ENCODE measurements at regions not wholly inside any gene's neighbourhood (a gene's known extent, or its start where the extent isn't known, plus 50 kb on each side); places are given as distances from the start of the nearest gene placed in this dataset.

DNA sequence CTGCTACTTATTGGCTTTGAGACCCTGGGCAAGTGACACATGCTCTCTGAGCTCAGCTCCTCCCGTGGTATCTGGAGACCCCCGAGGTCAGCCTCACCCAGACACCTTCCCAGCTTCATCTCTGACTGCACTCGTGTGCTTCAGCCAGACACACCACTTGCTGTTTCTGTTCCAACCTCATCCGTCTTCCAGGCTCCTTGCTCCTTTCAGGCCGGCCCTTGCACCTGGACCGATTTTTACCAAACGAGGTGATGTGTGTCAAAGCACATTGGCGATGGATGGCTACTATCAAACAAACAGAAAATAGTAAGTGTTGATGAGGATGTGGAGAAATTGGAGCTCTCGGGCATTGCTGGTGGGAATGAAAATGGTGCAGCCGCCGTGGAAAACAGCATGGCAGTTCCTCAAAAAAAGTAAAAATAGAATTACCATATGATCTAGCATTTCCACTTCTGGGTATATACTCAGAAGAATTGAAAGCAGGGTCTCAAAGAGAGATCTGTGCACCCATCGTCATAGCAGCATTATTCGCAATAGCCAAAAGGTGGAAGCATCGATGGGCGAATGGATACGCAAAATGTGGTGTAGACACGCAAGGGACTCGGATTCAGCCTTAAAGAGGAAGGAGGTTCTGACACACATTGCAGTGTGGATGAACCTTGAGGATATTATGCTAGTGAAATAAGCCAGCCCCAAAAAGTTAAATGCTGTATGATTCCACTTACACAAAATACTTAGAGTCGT lies 96.1 kb upstream of the IER5L start:
- no peaks in the 10 kb centered on the region for H3K4me1 ChIP-seq (ENCODE audit: insufficient read depth)
- 86% methylated on average over 19 of the region's 19 CpGs for WGBS
- no peak for DNase-seq (ENCODE audit: extremely low spot score)
- H3K27ac ChIP-seq (ENCODE audit: low read depth), result no peak overlapping the region
- no peak overlapping the region for H3K4me3 ChIP-seq (ENCODE audit: low read depth, low read length)
- no peaks in the 10 kb centered on the region for H3K36me3 ChIP-seq (ENCODE audit: insufficient read depth)

GRCh38 chr9:129273136-129273895 lies 95.3 kb upstream of the IER5L start:
- no peaks in the 10 kb centered on the region for H3K36me3 ChIP-seq (ENCODE audit: insufficient read depth)
- no peaks in the 10 kb centered on the region for H3K4me1 ChIP-seq (ENCODE audit: insufficient read depth)
- no peak overlapping the region for H3K27ac ChIP-seq (ENCODE audit: low read depth)
- 92% methylated on average over 14 of the region's 14 CpGs for WGBS
- H3K4me3 ChIP-seq (ENCODE audit: low read depth, low read length), result no peak overlapping the region
- DNase-seq (ENCODE audit: extremely low spot score), result no peak

- H3K4me1 ChIP-seq (ENCODE audit: insufficient read depth), result no peaks in the 10 kb centered on the region
- 89% methylated on average over 9 of the region's 9 CpGs for WGBS
- H3K4me3 ChIP-seq (ENCODE audit: low read depth, low read length), result no peak overlapping the region
- H3K36me3 ChIP-seq (ENCODE audit: insufficient read depth), result no peaks in the 10 kb centered on the region
- H3K27ac ChIP-seq (ENCODE audit: low read depth), result no peak overlapping the region
- DNase-seq (ENCODE audit: extremely low spot score), result no peak
These were observed 94.4 kb upstream of the IER5L start for GRCh38 chr9:129272348-129273025.

GRCh38 chr9:129270903-129271431 lies 92.9 kb upstream of the IER5L start:
- no peak for DNase-seq (ENCODE audit: extremely low spot score)
- Histone ChIP-seq H3K4me1 (ENCODE audit: insufficient read depth) (no peaks in the 10 kb centered on the region), H3K36me3 (ENCODE audit: insufficient read depth) (no peaks in the 10 kb centered on the region), H3K27ac (ENCODE audit: low read depth) (no peak overlapping the region), H3K4me3 (ENCODE audit: low read depth, low read length) (no peak overlapping the region)
- WGBS, result 65% methylated on average over 11 of the region's 11 CpGs

DNA sequence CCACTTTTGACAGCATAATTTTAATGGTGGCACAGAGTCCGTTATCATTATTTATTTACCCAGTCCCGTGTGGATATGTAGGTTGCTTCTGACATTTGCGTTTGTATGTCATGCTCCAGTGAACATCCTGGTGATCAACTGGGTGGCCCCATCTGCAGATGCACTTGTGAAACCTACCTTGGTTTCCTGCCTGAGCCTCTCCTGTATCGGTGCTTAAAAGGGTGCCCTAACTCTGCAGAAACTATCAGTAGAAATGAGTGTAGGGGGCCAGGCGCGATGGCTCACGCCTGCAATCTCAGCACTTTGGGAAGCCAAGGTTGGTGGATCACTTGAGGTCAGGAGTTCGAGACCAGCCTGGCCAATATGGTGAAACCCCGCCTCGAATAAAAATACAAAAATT lies 92.1 kb upstream of the IER5L start:
- DNase-seq (ENCODE audit: extremely low spot score), result no peak
- Histone ChIP-seq H3K4me3 (ENCODE audit: low read depth, low read length) (no peak overlapping the region), H3K27ac (ENCODE audit: low read depth) (no peak overlapping the region), H3K36me3 (ENCODE audit: insufficient read depth) (no peaks in the 10 kb centered on the region), H3K4me1 (ENCODE audit: insufficient read depth) (no peaks in the 10 kb centered on the region)
- WGBS, result 91% methylated on average over 10 of the region's 10 CpGs

- Histone ChIP-seq H3K27ac (ENCODE audit: low read depth) (no peak overlapping the region), H3K36me3 (ENCODE audit: insufficient read depth) (no peaks in the 10 kb centered on the region), H3K4me3 (ENCODE audit: low read depth, low read length) (no peak overlapping the region), H3K4me1 (ENCODE audit: insufficient read depth) (no peaks in the 10 kb centered on the region)
- WGBS, result 90% methylated on average over 10 of the region's 10 CpGs
- no peak for DNase-seq (ENCODE audit: extremely low spot score)
These were observed 89.1 kb upstream of the IER5L start for GRCh38 chr9:129267141-129267540.

DNA sequence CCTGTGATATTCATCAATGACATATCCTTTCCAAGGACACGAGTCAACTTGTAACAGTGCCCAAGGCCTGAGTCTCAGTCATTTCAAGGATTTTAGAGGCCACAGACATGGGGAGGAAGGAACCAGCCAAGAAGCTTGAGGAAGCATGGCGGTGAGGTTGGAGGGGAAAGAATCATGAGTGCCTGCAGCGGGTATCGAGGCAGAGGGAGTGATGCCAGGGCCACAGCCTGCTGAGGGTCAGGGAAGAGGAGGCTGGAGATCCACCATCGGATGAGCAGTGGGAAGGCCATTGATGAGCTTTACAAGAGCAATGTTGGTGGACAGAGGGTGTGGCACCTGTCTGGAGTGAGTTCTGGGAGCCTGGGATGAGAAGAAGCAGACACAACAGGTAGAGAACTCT lies 88.5 kb upstream of the IER5L start:
- 73% methylated on average over 5 of the region's 5 CpGs for WGBS
- no peak for DNase-seq (ENCODE audit: extremely low spot score)
- Histone ChIP-seq H3K36me3 (ENCODE audit: insufficient read depth) (no peaks in the 10 kb centered on the region), H3K4me1 (ENCODE audit: insufficient read depth) (no peaks in the 10 kb centered on the region), H3K27ac (ENCODE audit: low read depth) (no peak overlapping the region), H3K4me3 (ENCODE audit: low read depth, low read length) (no peak overlapping the region)

DNA sequence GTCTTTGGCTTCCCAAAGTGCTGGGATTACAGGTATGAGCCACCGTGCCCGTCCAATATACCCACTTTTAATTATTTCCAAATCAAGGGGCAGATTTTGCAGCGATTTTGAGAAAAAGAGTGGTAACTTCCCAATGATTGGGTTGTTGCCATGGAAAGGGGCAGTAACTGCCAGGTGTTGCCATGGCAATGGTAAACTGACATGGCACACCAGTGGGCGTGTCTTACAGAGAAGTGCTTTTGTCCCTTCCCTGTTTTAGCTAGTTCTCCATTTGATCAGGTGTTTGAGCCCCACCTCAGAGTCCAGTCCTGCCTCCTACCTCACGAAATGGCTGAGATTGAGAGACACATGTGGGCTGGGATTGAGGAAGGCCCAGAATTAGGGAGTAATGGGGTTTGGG lies 86.3 kb upstream of the IER5L start:
- Histone ChIP-seq H3K4me1 (ENCODE audit: insufficient read depth) (no peaks in the 10 kb centered on the region), H3K27ac (ENCODE audit: low read depth) (no peak overlapping the region), H3K36me3 (ENCODE audit: insufficient read depth) (no peaks in the 10 kb centered on the region), H3K4me3 (ENCODE audit: low read depth, low read length) (no peak overlapping the region)
- 72% methylated on average over 5 of the region's 5 CpGs for WGBS
- DNase-seq (ENCODE audit: extremely low spot score), result no peak

DNA sequence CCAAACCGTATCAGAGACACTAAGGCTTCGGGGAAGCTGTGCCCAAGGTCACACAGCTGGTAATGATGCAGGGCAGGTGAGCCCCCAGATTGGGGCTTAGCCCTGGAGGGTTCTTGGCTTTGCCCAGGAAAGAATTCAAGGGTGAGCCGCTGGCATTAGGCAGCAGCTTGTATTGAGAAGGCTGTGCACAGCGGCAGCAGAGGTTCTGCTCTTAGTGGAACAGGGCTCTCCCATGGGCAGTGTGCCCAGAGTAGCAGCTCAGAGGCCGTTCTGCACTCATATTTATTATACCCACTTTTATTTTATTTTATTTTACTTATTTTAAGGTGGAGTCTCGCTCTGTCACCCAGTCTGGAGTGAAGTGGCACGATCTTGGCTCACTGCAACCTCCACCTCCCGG lies 85.8 kb upstream of the IER5L start:
- DNase-seq (ENCODE audit: extremely low spot score), result no peak
- no peak overlapping the region for H3K27ac ChIP-seq (ENCODE audit: low read depth)
- H3K36me3 ChIP-seq (ENCODE audit: insufficient read depth), result no peaks in the 10 kb centered on the region
- WGBS, result 75% methylated on average over 8 of the region's 8 CpGs
- H3K4me3 ChIP-seq (ENCODE audit: low read depth, low read length), result no peak overlapping the region
- no peaks in the 10 kb centered on the region for H3K4me1 ChIP-seq (ENCODE audit: insufficient read depth)

- no peaks in the 10 kb centered on the region for H3K36me3 ChIP-seq (ENCODE audit: insufficient read depth)
- no peak overlapping the region for H3K4me3 ChIP-seq (ENCODE audit: low read depth, low read length)
- H3K4me1 ChIP-seq (ENCODE audit: insufficient read depth), result no peaks in the 10 kb centered on the region
- H3K27ac ChIP-seq (ENCODE audit: low read depth), result no peak overlapping the region
- WGBS, result 88% methylated on average over 9 of the region's 9 CpGs
- no peak for DNase-seq (ENCODE audit: extremely low spot score)
These were observed 84.2 kb upstream of the IER5L start for GRCh38 chr9:129262261-129262660.

DNA sequence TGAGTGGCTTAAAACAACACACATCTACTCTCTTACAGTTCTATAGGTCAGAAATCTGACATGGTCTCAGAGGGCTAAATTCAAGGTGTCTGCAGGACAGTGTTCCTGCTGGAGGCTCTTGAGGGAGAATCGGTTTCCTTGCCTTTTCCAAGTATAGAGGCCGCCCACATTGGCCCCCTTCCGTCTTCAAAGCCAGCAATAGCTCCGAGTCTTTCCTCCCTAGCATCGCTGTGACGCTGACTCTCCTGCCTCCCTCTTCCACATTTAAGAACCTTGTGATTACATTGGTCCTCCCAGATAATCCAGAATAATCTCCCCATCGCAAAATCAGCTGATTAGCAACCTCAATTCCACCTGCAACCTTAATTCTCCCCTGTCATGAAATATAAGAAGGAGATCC lies 81.3 kb upstream of the IER5L start:
- no peak overlapping the region for H3K27ac ChIP-seq (ENCODE audit: low read depth)
- WGBS, result 69% methylated on average over 7 of the region's 7 CpGs
- H3K36me3 ChIP-seq (ENCODE audit: insufficient read depth), result no peaks in the 10 kb centered on the region
- no peak overlapping the region for H3K4me3 ChIP-seq (ENCODE audit: low read depth, low read length)
- no peak for DNase-seq (ENCODE audit: extremely low spot score)
- H3K4me1 ChIP-seq (ENCODE audit: insufficient read depth), result no peaks in the 10 kb centered on the region

- H3K4me3 ChIP-seq (ENCODE audit: low read depth, low read length), result peak overlapping the region; percentile 5
- no peaks in the 10 kb centered on the region for H3K36me3 ChIP-seq (ENCODE audit: insufficient read depth)
- DNase-seq (ENCODE audit: extremely low spot score), result no peak
- WGBS, result 26% methylated on average over 18 of the region's 18 CpGs
- no peaks in the 10 kb centered on the region for H3K4me1 ChIP-seq (ENCODE audit: insufficient read depth)
- no peak overlapping the region for H3K27ac ChIP-seq (ENCODE audit: low read depth)
These were observed 80.8 kb upstream of the IER5L start for GRCh38 chr9:129258823-129259301.

DNA sequence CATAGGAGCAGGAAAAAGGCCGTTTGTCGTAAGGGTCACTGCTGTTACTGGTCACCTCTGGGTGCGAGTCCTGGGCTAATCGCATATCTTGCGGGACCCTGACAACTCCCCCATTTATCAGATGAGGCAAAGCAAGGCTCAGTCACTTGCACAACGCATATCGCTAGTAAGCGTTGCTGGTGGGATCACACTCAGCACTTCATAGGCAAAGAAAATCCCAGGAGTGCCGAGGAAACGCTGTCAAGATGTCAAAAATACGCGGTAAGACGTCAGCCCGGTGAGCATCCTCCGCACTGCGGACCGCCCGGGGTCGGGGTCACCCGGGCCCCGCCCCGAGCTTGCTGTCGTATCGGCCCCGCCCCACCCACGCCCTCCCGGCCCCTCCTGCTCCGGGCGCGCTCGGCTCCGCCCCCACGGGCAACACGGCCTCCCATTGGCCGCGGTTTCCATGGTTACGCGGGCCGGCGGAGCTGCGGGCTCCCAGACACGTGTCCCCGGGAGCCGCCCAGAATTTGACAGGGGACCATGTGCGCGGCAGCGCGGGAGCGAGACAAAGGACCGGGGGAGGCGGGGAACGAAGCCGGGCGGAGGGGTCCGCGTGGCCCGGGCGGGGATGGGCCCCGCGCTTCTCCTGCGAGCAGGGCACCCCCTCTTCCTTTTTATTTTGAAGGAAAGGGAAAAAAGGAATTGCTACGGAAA lies 80.2 kb upstream of the IER5L start:
- H3K4me1 ChIP-seq (ENCODE audit: insufficient read depth), result no peaks in the 10 kb centered on the region
- 9% methylated on average over 62 of the region's 62 CpGs for WGBS
- no peaks in the 10 kb centered on the region for H3K36me3 ChIP-seq (ENCODE audit: insufficient read depth)
- H3K4me3 ChIP-seq (ENCODE audit: low read depth, low read length), result peak overlapping the region; percentile 5
- no peak overlapping the region for H3K27ac ChIP-seq (ENCODE audit: low read depth)
- DNase-seq (ENCODE audit: extremely low spot score), result no peak

Measured in urinary bladder (tissue), 3 donors.